ENCODE measurements at regions not wholly inside any gene's neighbourhood (a gene's known extent, or its start where the extent isn't known, plus 50 kb on each side); places are given as distances from the start of the nearest gene placed in this dataset.

GRCh38 chr11:109968299-109968698 is 124.9 kb upstream of the ZC3H12C start:
- DNase-seq (ENCODE audit: low read depth), result no peak

DNA sequence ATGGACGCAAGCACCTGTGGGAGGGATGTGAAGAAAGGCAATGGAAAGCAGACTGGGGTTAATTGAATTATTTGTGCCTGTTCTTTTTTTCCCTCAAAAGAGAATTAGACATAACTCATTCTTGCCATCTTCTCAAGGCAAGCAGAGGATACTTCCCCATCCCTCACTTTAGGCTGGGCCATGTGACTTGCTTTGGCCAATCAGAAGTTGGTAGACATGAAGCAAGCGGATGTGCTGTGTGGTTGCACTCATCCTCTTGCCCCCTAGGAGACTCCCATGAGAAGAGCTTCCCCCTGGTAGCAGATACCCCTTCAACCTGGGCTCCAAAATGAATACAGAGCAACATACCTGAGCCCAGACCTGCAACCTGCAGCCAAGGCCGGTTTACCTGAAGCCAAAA is 124.4 kb upstream of the ZC3H12C start:
- no peak for DNase-seq (ENCODE audit: low read depth)

GRCh38 chr11:109970516-109971183 is 122.5 kb upstream of the ZC3H12C start:
- no peak for DNase-seq (ENCODE audit: low read depth)

- peak; percentile 10 for DNase-seq (ENCODE audit: low read depth)
Observed at GRCh38 chr11:109971184-109971523, 122.0 kb upstream of the ZC3H12C start.

DNA sequence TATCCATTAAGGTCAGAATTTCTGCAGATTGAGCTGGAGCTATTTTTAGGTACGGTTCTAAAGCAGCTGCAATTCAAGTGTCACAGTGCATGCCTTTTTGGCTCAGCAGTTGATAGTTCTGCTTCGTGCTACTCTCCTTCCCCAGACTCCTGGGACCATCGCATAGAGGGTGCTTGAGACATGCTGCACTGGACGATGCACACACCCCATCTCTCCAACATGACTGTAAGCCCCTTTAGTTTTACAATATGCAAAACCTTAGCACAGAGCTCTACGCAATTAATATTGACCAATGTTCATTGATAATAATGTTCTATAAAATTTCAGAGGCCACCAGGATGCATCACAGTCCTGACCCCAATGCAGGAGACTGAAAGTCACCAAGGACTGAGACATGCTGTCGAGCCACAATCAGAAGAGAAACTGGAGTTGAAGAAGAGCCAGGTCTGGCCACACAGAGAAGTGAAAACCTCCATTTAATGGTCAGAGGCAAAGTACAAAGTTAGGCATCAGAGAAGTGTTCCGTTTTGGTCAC is 120.9 kb upstream of the ZC3H12C start:
- DNase-seq (ENCODE audit: low read depth), result peak; percentile 78

DNA sequence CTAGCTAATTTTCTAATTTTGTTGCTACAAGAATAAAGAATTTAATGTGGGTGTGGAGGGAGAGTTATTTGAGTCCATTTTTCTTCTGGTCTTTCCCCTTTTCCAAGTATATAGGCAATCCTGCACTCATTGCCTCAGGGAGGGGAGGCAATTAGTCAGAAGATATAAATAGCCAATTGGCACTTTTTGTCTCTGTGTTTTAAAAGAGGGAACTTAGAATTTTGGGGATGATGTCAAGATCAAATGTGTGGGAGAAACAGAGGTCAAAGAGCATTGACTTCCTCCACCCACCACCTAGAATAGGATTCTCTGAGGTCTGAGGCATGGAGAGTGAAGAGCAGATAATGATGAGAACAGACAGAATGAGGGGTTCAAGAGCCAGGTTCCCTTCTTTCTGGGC is 120.3 kb upstream of the ZC3H12C start:
- DNase-seq (ENCODE audit: low read depth), result peak; percentile 23

- DNase-seq (ENCODE audit: low read depth), result no peak
Observed at GRCh38 chr11:109973486-109973885, 119.7 kb upstream of the ZC3H12C start.

DNA sequence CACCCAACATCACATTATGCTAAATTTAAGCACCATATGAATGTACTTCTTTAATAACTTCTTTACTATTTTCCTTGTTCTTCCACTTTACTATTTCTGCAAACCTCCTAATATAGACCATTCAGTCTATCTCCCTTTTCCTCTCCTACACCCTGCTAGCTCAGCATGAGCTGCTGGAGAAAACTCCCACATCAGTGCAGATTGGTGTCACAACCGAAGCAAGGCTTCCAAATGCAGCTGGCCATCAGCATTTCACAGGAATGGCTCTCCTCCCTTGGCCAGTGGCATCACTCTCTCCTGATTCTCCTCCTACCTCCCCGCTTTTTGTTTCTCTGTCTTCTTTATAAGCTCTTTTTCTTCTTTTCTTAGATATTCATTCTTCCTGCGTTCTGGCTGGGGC is 118.7 kb upstream of the ZC3H12C start:
- DNase-seq (ENCODE audit: low read depth), result no peak

- no peak for DNase-seq (ENCODE audit: low read depth)
Observed at GRCh38 chr11:109978895-109979294, 114.3 kb upstream of the ZC3H12C start.

DNA sequence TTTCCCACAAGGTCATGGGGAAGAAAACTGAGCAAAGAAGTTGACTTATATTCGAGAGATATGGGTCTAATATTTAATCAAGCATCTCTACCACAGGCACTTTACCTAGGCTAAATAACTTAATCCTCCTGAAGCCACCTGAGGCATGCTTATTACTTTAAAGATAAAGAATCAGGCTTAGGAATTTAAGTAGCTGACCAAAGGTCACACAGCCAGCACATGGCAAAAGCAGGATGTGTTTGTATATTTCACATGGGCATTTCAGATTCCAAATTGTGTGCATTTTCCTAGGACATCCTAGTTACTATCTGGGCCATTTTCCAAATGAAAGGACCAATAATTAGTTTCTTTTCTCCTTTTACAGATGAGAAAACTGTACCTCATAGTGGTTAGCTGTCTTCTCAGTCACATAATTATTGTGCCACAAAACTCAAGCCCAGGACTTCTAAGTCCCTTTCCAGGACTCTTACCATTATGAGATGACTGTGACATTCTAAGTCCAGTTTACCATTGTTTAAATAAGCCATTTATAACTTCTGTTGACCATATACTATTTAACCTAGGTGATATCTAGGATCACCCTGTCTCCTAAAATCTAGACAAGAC is 112.1 kb upstream of the ZC3H12C start:
- no peak for DNase-seq (ENCODE audit: low read depth)

DNA sequence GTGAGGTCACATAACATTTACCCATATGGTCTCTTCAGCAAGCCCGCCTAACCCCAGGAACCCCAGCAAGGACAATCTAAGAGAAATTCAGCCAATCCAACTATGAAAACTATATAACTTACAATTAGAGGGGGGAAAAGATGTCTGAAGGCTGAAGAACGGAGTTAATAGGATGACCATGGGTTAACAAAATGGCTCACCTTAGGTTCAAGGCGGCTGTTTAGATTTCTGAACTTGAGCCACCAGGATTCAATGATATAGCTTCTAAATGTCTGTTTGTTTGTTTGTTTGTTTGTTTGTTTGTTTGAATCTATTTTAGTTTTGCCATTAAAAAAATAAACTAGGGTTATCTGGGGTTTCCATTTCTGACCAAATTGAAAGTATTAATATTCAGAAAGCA is 109.8 kb upstream of the ZC3H12C start:
- no peak for DNase-seq (ENCODE audit: low read depth)

DNA sequence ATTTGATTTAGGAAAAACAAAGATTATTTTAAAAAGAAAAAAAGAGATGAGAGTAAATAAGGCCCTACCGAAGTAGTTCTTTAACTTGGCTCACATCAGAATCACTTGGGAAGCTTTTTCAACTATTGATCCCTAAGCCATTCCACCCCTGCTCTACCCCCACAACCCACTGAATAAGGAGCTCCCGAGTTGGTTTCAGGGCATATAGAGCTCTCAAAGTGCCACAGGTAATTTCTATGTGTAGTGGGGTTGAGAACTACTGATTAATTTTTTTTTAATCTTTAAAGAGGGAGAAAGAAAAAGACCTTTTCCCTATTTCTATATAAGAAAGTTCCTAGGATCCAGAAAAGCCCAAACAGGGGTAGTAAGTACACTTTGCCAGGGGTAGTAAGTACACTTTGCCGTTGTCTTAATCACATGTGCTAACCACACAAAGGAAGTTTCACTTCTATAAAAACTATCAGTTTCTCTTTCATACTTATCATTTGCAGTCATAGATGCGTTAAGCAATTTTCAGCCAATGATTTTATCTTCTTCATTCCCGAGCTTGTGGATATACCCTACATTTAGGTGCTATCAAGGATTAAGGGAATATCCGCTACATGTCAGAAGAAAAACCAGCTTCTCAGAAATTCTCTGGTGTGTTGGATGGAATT is 108.4 kb upstream of the ZC3H12C start:
- no peak for DNase-seq (ENCODE audit: low read depth)

GRCh38 chr11:109986488-109986887 is 106.7 kb upstream of the ZC3H12C start:
- DNase-seq (ENCODE audit: low read depth), result no peak

DNA sequence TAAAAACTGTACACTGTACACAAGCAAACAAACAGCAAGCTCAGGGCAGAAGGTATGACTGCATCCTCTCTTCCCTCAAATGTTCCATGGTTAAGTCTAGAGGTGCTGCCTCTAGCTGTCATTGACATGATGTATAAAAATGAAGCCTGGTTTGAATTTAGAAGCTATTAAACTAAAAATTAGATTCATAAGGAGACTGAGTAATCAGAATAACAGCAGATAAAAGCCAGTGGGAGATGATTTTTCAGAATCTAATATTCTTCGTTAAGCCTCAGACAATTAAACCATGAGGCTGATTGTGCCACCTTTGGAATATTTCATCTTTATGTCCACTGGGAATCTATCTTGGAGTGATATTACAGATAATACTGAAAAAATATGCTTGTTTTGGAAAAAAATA is 101.4 kb upstream of the ZC3H12C start:
- no peak for DNase-seq (ENCODE audit: low read depth)

- peak; percentile 50 for DNase-seq (ENCODE audit: low read depth)
Observed at GRCh38 chr11:109993786-109994185, 99.4 kb upstream of the ZC3H12C start.

DNA sequence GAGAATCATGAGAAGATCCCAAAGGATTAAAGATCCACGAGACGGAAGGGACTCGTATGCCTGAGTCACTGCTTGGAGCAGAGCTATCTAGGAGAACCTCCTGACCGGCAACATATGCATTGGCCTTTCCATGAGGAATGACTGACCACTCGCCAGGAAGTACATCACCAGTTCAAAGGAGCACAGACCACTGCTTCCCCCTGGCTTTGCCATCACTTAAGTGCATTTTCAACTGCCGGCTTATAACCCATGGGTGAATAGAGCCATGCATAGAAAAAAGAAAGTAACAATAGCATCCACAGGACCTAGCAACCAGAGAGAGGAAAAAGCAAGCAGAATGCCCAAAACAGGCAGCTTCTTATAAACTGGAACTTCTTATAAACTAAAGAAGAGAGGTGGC is 98.3 kb upstream of the ZC3H12C start:
- DNase-seq (ENCODE audit: low read depth), result no peak

- DNase-seq (ENCODE audit: low read depth), result no peak
Observed at GRCh38 chr11:109996060-109996459, 97.1 kb upstream of the ZC3H12C start.

- no peak for DNase-seq (ENCODE audit: low read depth)
Observed at GRCh38 chr11:109998921-109999320, 94.3 kb upstream of the ZC3H12C start.

DNA sequence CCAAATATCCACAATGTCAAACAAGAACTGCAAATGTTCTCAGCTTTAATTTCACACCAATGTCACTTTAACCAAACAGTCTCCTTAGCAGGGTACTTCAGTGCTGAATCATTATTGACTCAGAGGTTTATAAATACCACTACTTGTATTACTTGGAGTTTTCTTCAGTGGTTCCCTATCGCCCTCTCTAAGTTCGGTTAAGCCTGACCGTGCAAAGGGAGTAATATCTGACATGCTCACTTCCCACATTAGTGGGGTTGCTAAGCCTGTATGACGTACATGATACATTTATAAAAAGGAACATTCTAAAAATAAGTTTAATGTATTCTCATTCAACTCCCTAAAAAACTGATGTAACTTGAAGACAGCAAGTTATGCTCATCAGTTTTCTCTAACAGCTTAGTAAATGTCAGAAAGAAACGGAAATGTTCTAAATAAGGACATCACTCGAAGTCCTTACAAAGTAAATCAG is 93.1 kb upstream of the ZC3H12C start:
- peak; percentile 93 for DNase-seq (ENCODE audit: low read depth)

- no peak for DNase-seq (ENCODE audit: low read depth)
Observed at GRCh38 chr11:110000850-110001249, 92.3 kb upstream of the ZC3H12C start.

DNA sequence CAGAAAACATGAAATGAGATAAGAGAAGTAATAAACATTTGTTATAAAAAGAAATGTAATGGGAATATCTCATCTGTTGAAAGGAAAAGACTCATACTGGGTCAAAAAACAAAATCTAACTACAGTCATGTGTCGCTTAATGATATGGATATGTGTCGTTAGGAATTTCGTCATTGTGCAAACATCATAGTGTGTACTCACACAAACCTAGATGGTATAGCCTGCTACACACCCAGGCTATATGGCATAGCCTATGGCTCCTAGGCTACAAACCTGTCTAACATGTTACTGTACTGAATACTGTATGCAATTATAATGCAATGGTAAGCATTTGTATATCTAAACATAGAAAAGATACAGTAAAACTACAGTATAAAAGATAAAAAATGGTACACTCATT is 89.8 kb upstream of the ZC3H12C start:
- DNase-seq (ENCODE audit: low read depth), result no peak

GRCh38 chr11:110011595-110011994 is 81.6 kb upstream of the ZC3H12C start:
- no peak for DNase-seq (ENCODE audit: low read depth)

GRCh38 chr11:110015695-110016094 is 77.5 kb upstream of the ZC3H12C start:
- DNase-seq (ENCODE audit: low read depth), result no peak

Data from myocyte (in vitro differentiated cells).